GM23248 (cell line): ENCODE measurements at regions not wholly inside any gene's neighbourhood (a gene's known extent, or its start where the extent isn't known, plus 50 kb on each side); places are given as distances from the start of the nearest gene placed in this dataset.

Experiments used
- DNase-seq: peaks from one replicate; pipeline ENCODE4 v3.0.0-alpha.2; 2015
- H2AFZ ChIP-seq: fragments of 200-600 bp; sonication (generic); 2 replicates; pipeline ENCODE4 v1.6.1; 2016; ENCODE audit warnings: antibody characterized with exemption
- H3F3A ChIP-seq: fragments of 200-600 bp; sonication (generic); 2 replicates; pipeline ENCODE4 v1.6.1; 2016; ENCODE audit warnings: mild to moderate bottlenecking, antibody characterized with exemption, mixed run types; ENCODE audit not compliant: insufficient read depth
- H3K27ac ChIP-seq: fragments of 200-600 bp; sonication (generic); 2 replicates; pipeline ENCODE4 v1.5.1; 2016; ENCODE audit warnings: mild to moderate bottlenecking
- H3K27me3 ChIP-seq: fragments of 200-600 bp; sonication (generic); replicated peaks from 2 replicates; pipeline ENCODE4 v1.6.1; 2016; ENCODE audit warnings: mild to moderate bottlenecking; ENCODE audit not compliant: insufficient read depth
- H3K36me3 ChIP-seq: fragments of 200-600 bp; sonication (generic); 2 replicates; pipeline ENCODE4 v1.6.1; 2016; ENCODE audit warnings: low read depth, mild to moderate bottlenecking
- H3K4me1 ChIP-seq: fragments of 200-600 bp; sonication (generic); 2 replicates; pipeline ENCODE4 v1.6.1; 2016; ENCODE audit warnings: mild to moderate bottlenecking; ENCODE audit not compliant: insufficient read depth
- H3K4me2 ChIP-seq: fragments of 200-600 bp; sonication (generic); one replicate; pipeline ENCODE4 v1.6.1; 2016; ENCODE audit warnings: mild to moderate bottlenecking; ENCODE audit not compliant: unreplicated experiment
- H3K4me3 ChIP-seq: fragments of 200-600 bp; sonication (generic); 2 replicates; pipeline ENCODE4 v1.5.1; 2016; ENCODE audit warnings: mild to moderate bottlenecking
- H3K79me2 ChIP-seq: fragments of 200-600 bp; sonication (generic); 2 replicates; pipeline ENCODE4 v1.6.1; 2016; ENCODE audit warnings: mild to moderate bottlenecking; ENCODE audit not compliant: insufficient read depth
- H3K9ac ChIP-seq: fragments of 200-600 bp; sonication (generic); 2 replicates; pipeline ENCODE4 v1.6.1; 2016; ENCODE audit warnings: mild to moderate bottlenecking
- H3K9me2 ChIP-seq: fragments of 200-600 bp; sonication (generic); 2 replicates; pipeline ENCODE4 v1.6.1; 2016; ENCODE audit warnings: mixed run types, mild to moderate bottlenecking, moderate library complexity; ENCODE audit not compliant: insufficient read depth
- H3K9me3 ChIP-seq: fragments of 200-600 bp; sonication (generic); one replicate; pipeline ENCODE4 v1.6.1; 2017; ENCODE audit warnings: low read depth
- H4K20me1 ChIP-seq: fragments of 200-600 bp; sonication (generic); 2 replicates; pipeline ENCODE4 v1.6.0; 2016; ENCODE audit not compliant: insufficient read depth
- EZH2 ChIP-seq: fragments of 200-600 bp; sonication (generic); IDR thresholded peaks from 2 replicates; pipeline ENCODE4 v1.6.1; 2018; ENCODE audit warnings: antibody characterized with exemption, mild to moderate bottlenecking; ENCODE audit not compliant: insufficient read depth, poor library complexity, severe bottlenecking
- EZH2phosphoT487 ChIP-seq: fragments of 200-600 bp; sonication (generic); IDR thresholded peaks from 2 replicates; pipeline ENCODE4 v1.6.1; 2018; ENCODE audit warnings: antibody characterized with exemption, moderate library complexity, mild to moderate bottlenecking, low read depth; ENCODE audit not compliant: insufficient read depth
- WGBS, 2 experiments: methylation state at CpG; one replicate each; pipeline ENCODE4 v1.1.6; 2015 to 2017; ENCODE audit warnings: low lambda C conversion rate in 2 of 2, low coverage in 1 of 2; ENCODE audit errors: missing lambda C conversion rate in 2 of 2; 5-methylcytosine and 5-hydroxymethylcytosine counted together
- in situ Hi-C: fragments of 300-500 bp; cut with MboI; formaldehyde crosslinking; loops from 2 replicates; pipeline ENCODE4 v1.15.0; 2020

- H3K27me3 ChIP-seq, result peaks cover 31% of the 10 kb centered on the region
- H2AFZ ChIP-seq, result no peak overlapping the region
- H3K4me3 ChIP-seq, result no peak overlapping the region
- TF ChIP-seq EZH2phosphoT487, result no peak
- no peak for TF ChIP-seq EZH2
- H3K4me2 ChIP-seq, result no peak overlapping the region
- no peak for DNase-seq
- no peaks in the 10 kb centered on the region for H3F3A ChIP-seq
- WGBS, 2 experiments, result 83 to 87% methylated on average over 11 of the region's 11 CpGs
- H3K36me3 ChIP-seq, result no peaks in the 10 kb centered on the region
- H3K79me2 ChIP-seq, result no peaks in the 10 kb centered on the region
- no peaks in the 10 kb centered on the region for H3K9me3 ChIP-seq
- H3K27ac ChIP-seq, result no peak overlapping the region
- no peaks in the 10 kb centered on the region for H4K20me1 ChIP-seq
- no peak overlapping the region for H3K9ac ChIP-seq
- in situ Hi-C loops, result no loop called here
- H3K4me1 ChIP-seq, result no peaks in the 10 kb centered on the region
- H3K9me2 ChIP-seq, result no peaks in the 10 kb centered on the region
Measured at GRCh38 chr1:22351768-22352080, 99.9 kb upstream of the ZBTB40 start.

DNA sequence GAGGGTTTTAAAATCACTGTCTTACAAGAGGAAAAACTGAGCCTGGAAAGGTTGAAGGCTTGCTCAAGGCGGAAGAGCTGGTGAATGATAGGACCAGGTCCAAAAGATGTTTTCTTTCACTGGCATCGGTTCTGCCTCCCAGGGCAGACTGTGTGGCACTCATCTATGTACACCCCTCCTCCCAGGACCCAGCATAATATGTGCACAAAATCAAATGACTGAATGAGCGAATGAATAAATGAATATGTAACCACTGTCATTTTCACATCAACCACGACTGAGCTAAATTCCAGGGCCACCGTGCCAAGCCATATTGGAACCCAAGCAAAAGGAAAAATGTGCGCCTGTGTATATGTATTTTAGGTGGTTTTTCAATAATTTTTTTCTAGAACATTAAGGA, 99.3 kb upstream of the ZBTB40 start:
- TF ChIP-seq EZH2 (no peak), EZH2phosphoT487 (no peak)
- Histone ChIP-seq H3F3A (no peaks in the 10 kb centered on the region), H2AFZ (no peak overlapping the region), H3K9ac (no peak overlapping the region), H3K27ac (no peak overlapping the region), H3K4me2 (no peak overlapping the region), H3K9me2 (no peaks in the 10 kb centered on the region), H3K36me3 (no peaks in the 10 kb centered on the region), H3K4me3 (no peak overlapping the region), H3K27me3 (peaks cover 32% of the 10 kb centered on the region), H3K4me1 (no peaks in the 10 kb centered on the region), H3K9me3 (no peaks in the 10 kb centered on the region), H3K79me2 (no peaks in the 10 kb centered on the region), H4K20me1 (no peaks in the 10 kb centered on the region)
- 81 to 84% methylated on average over 6 of the region's 6 CpGs for WGBS, 2 experiments
- in situ Hi-C loops, result no loop called here
- no peak for DNase-seq

DNA sequence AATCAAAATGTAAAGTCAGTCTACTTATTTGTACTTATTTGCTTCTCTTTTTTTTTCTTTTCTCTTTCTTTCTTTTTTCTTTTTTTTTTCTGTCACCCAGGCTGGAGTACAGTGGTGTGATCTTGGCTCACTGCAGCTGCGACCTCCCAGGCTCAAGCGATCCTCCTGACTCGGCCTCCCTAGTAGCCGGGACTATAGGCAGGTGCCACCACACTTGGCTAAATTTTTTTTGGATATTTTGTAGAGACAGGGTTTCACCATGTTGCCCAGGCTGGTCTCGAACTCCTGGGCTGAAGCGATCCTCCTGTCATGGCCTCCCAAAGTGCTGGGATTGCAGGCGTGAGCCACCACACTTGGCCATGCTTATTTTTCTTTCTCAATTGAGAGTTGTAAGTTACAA, 98.8 kb upstream of the ZBTB40 start:
- Histone ChIP-seq H3K4me1 (no peaks in the 10 kb centered on the region), H3K79me2 (no peaks in the 10 kb centered on the region), H3K9me2 (no peaks in the 10 kb centered on the region), H4K20me1 (no peaks in the 10 kb centered on the region), H3K9me3 (no peaks in the 10 kb centered on the region), H3F3A (no peaks in the 10 kb centered on the region), H3K9ac (no peak overlapping the region), H2AFZ (no peak overlapping the region), H3K36me3 (no peaks in the 10 kb centered on the region), H3K27ac (no peak overlapping the region), H3K4me3 (no peak overlapping the region), H3K4me2 (no peak overlapping the region), H3K27me3 (peaks cover 31% of the 10 kb centered on the region)
- TF ChIP-seq EZH2phosphoT487, result no peak
- no peak for TF ChIP-seq EZH2
- in situ Hi-C loops, result no loop called here
- DNase-seq, result no peak
- 75 to 76% methylated on average over 7 of the region's 7 CpGs for WGBS, 2 experiments

DNA sequence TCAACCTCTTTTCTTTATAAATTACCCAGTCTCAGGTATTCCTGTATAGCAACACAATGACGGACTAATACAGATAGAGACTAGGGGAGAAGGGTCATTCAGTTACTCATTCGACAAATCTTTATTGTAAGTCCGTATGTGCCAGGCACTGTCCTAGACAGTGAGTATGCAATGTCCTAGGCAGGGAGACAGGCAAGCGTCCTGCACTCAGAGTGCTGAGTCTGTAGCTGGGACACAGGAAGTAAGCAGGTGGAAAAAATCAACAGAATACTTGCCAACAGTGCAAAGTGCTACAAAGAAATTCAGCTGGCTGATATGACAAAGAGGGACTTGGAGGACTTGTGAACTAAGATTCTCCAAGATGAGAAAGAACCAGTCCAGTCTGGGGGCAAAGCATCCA, 92.2 kb upstream of the ZBTB40 start:
- Histone ChIP-seq H3K9ac (no peak overlapping the region), H3K9me3 (no peaks in the 10 kb centered on the region), H3K36me3 (no peaks in the 10 kb centered on the region), H2AFZ (no peak overlapping the region), H3K27me3 (peaks cover 51% of the 10 kb centered on the region), H3K4me1 (no peaks in the 10 kb centered on the region), H3K79me2 (no peaks in the 10 kb centered on the region), H3F3A (no peaks in the 10 kb centered on the region), H4K20me1 (no peaks in the 10 kb centered on the region), H3K4me3 (no peak overlapping the region), H3K4me2 (no peak overlapping the region), H3K27ac (no peak overlapping the region), H3K9me2 (no peaks in the 10 kb centered on the region)
- DNase-seq, result no peak
- WGBS, 2 experiments, result 68 to 76% methylated on average over 4 of the region's 4 CpGs
- TF ChIP-seq EZH2phosphoT487 (no peak), EZH2 (no peak)
- in situ Hi-C loops, result no loop called here

GRCh38 chr1:22362626-22363402, 88.8 kb upstream of the ZBTB40 start:
- Histone ChIP-seq H3K4me3 (no peak overlapping the region), H3F3A (no peaks in the 10 kb centered on the region), H3K79me2 (no peaks in the 10 kb centered on the region), H3K27me3 (peaks cover 60% of the 10 kb centered on the region), H3K4me2 (no peak overlapping the region), H2AFZ (no peak overlapping the region), H3K36me3 (no peaks in the 10 kb centered on the region), H3K9me3 (no peaks in the 10 kb centered on the region), H3K4me1 (no peaks in the 10 kb centered on the region), H3K27ac (no peak overlapping the region), H3K9ac (no peak overlapping the region), H4K20me1 (no peaks in the 10 kb centered on the region), H3K9me2 (no peaks in the 10 kb centered on the region)
- 68 to 76% methylated on average over 6 of the region's 6 CpGs for WGBS, 2 experiments
- no peak for DNase-seq
- in situ Hi-C loops, result no loop called here
- TF ChIP-seq EZH2phosphoT487 (no peak), EZH2 (no peak)
